Stimulated activated CD4-positive, alpha-beta T cell treated with anti-CD3 and anti-CD28 coated beads, Interleukin-12 subunit alpha, Interleukin-12 subunit beta, amount 100 ng/mL, for 24 hours (primary cell): ENCODE measurements at regions not wholly inside any gene's neighbourhood (a gene's known extent, or its start where the extent isn't known, plus 50 kb on each side); places are given as distances from the start of the nearest gene placed in this dataset.

Source experiments
- DNase-seq, 2 experiments: peaks; one replicate each; pipeline ENCODE4 v3.0.0-alpha.2; 2020; ENCODE audit warnings: low read depth in 2 of 2

GRCh38 chr13:30151388-30151787, 156.0 kb downstream of the KATNAL1 start:
- no peak for DNase-seq

DNA sequence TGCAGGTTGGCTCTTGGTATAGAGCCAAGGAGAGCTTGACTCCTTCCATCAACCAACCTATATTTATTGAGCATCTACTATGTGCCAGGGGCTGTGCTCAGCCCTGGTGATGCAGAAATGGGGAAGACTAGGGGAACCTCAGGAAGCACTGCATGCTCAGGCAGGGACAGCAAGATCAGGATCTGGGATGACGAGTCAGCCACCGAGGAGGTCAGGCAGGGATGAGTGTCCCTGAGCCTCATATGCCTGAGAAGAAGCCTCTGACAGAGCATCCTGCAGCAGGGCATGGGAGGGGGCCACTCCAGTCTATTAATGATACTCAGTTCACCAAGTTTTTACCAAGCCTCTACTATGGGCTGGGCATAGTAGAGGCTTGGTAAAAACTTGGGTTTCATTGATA, 158.1 kb downstream of the KATNAL1 start:
- DNase-seq: no peak

- DNase-seq: no peak
Observed at GRCh38 chr13:30148786-30149185, 158.6 kb downstream of the KATNAL1 start.

- DNase-seq: no peak
Observed at GRCh38 chr13:30148171-30148754, 159.1 kb downstream of the KATNAL1 start.

DNA sequence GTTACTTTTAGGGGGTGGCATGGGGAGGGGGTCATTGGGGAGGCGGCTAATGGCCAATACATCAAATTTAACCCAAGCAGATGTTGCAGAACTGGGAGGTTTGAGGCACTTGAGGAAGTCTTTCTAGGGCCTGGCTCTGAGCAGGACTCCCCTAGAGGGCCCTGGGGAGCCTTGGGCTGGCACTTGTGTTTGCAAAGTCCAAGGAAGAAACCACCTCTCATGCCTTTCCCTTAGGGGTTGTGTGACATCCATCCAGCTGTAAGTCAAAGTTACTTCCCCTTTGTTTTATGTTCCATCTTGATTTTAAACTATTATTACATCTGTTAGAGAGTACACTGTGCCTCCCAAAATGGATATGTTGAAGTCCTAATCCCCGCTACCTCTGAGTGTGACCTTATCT, 159.9 kb downstream of the KATNAL1 start:
- DNase-seq: no peak

- no peak for DNase-seq
Observed at GRCh38 chr13:30147015-30147414, 160.3 kb downstream of the KATNAL1 start.

DNA sequence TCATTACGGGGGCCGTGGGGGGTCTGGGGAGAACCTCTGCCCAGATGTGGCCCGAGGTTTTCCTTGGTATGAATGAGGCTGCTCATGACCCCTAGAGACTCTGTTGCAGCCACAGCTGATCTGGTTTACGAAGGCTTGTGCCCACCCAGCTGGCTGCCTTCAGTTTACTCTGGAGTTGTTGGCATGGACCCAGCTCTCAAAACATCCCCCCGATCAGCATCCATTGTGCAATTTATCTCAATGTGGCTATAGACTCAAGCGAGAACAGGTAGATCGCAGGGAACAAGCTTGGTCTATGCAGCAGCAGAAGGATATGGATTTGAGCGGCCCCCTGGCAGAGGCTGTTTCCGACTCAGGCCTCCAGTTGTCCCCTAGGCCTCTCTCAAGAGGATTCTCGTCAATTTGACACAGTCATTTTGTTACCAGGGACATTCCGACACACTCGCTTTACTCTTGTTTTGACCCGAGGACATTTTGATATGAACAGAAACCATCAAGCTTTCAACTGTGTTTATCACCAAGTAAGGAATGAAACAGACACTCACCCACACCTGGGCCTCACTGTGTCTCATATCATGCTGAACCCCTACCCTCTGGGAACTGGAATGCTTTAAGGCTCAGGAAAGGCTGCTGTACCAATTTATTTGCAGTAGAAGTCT, 161.5 kb downstream of the KATNAL1 start:
- peak in 1 of 2 experiments; percentile 37 for DNase-seq

DNA sequence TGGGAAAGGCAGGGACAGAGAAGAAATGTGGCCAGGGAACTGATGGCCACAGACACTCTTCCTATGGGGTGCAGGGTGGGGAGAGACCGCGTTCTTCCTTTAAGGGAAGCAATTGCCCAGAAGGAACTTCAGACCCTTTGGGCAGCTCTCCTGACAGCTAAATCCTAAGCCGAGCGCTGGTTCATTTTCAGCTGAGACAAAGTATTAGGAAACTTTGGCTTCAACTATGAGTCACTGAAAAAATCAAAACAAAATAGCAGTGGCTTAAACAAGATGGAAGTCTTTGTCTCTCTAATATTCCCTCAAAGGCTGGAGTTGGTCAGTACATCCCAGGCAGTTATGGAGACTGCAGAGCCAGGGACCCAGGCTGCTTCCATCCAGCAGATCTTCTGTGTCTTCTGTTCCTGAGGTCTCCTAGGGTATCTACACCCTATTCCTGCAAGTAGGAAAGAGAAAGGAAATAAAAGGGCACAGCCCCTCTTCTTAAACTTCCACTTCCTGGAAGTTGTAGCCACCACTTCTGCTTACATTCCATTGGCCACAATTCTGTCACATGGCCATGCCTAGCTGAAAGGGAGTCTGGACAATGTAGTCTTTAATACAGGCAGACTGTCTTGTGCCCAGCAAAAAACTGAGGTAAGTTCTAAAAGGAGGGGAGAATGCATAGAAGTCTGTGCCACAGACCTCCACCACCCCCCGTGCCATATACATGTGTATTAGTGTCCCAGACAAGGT, 163.5 kb downstream of the KATNAL1 start:
- no peak for DNase-seq

- DNase-seq: no peak
Observed at GRCh38 chr13:30142486-30143211, 164.7 kb downstream of the KATNAL1 start.

DNA sequence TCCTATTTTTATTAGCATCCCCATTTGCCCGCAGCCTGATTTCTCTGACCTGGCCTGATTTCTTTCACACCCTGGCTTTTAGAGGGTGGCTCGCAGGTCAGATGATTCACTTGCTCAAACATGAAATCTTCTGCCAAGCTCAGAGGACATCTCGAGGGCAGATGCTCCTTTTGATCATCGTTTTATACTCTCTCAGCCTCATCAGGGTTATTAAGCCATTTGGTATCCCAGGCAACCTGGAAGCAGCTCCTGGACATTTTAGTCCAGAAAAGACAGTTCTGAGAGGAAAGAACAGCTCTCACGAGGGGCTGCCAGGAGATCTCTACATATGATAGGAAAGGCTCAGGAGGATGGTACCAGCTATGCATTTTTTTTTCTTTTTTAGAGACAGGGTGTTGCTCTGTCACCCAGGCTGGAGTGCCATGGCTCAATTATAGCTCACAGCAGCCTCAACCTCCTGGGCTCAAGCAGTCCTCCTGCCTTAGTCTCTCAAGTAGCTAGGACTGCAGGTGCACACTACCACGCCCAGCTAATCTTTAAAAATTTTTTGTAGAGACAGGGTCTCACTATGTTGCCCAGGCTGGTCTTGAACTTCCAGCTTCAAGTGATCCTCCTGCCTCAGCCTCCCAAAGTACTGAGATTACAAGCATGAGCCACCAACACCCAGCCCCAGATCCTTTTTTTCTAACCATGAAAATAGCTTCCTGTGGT, 165.4 kb downstream of the KATNAL1 start:
- DNase-seq: no peak

DNA sequence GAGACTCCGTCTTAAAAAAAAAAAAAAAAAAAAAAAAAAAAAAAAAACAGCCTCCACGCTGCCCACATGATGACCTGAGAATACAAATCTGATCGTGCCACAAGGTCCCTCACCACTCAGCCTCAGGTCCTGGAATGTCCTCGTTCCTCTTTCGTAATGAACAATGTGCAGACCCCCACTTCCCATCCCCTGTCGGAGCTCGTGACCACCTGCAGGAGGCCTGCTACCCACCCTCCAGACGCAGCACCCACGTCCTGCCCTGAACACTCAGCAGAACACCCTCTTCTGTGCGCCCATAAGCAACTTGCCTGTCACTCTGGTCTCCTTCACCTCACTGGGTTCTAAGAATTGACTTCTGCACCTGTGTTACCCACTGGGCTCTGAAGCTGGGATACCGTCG, 166.4 kb downstream of the KATNAL1 start:
- no peak for DNase-seq

- DNase-seq: no peak
Observed at GRCh38 chr13:30138511-30138910, 168.8 kb downstream of the KATNAL1 start.

DNA sequence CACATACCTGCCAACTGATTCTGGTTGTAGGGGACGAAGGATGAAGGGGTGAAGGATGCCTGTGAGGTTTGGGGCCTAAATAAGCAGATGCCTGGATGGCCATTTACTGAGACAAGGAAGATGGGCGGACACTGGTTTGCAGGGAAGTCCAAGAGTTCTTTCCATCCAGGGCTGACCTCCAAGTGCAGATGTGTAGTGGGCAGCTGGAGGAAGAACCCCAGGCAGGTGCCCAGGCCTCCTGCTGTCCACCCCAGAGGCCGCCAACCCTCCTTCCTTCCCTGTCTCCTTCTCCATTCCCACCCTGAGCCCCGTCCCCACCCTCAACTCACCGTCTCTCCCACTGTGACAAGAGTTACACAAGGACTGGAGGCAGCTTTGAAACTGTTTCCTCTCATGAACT, 171.5 kb downstream of the KATNAL1 start:
- no peak for DNase-seq

GRCh38 chr13:30135351-30135750, 172.0 kb downstream of the KATNAL1 start:
- DNase-seq: no peak

- DNase-seq: no peak
Observed at GRCh38 chr13:30134578-30134977, 172.8 kb downstream of the KATNAL1 start.

DNA sequence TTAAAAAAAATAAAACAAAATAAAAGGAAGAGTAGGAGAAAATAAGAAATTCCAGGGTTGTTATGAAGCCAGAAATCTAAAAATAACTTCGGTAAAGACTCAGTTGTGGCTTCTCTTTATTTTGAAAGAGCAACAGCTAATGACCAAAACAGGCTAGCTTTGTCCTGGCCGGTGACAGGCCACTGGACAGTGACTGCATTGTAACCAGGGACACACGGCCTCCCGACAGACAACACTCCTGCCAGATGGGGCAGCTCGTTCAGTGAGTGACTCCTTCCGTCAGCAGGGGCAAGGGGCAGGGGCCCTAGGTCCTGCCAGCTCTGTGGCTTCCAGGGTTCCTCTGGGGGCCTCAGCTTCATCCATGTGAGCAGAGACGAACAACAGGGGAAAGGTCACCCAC, 173.4 kb downstream of the KATNAL1 start:
- no peak for DNase-seq

GRCh38 chr13:30133554-30133912, 173.8 kb downstream of the KATNAL1 start:
- DNase-seq: no peak

GRCh38 chr13:30132623-30133553, 174.5 kb downstream of the KATNAL1 start:
- peak; percentile 88 to 98 for DNase-seq

GRCh38 chr13:30129411-30129810, 177.9 kb downstream of the KATNAL1 start:
- DNase-seq: no peak

DNA sequence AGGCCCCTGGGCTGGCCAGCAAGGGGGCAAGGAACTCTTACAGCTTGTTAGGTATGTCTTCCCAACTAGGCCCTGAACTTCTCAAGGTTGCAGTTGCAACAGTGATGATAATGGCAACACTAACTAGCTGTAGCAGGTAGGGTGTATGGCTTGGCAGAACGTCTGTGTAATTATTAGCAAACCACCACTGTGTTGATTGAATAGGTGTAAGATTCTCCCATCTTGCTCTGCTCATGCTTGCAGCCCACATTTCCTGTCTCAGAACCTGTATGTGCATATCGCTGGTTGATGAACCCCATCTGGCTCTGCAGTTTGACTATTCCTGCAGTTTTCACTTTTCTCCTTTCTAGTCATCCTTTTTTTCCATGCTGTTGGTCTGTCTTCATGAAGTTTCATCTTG, 178.8 kb downstream of the KATNAL1 start:
- no peak for DNase-seq

GRCh38 chr13:30128095-30128494, 179.3 kb downstream of the KATNAL1 start:
- DNase-seq: no peak
